HG03103 (cell line): ENCODE measurements at regions not wholly inside any gene's neighbourhood (a gene's known extent, or its start where the extent isn't known, plus 50 kb on each side); places are given as distances from the start of the nearest gene placed in this dataset.
"Not testable (repeated sequence)": the region's sequence is repeated elsewhere in the genome, so short reads cannot be mapped to it uniquely, and the experiment has no call there.

Experiments used
- ATAC-seq: cut with Tn5 transposase; IDR thresholded peaks from one replicate; pipeline ENCODE4 v1.9.1; 2021; ENCODE audit warnings: low read depth; ENCODE audit not compliant: unreplicated experiment

DNA sequence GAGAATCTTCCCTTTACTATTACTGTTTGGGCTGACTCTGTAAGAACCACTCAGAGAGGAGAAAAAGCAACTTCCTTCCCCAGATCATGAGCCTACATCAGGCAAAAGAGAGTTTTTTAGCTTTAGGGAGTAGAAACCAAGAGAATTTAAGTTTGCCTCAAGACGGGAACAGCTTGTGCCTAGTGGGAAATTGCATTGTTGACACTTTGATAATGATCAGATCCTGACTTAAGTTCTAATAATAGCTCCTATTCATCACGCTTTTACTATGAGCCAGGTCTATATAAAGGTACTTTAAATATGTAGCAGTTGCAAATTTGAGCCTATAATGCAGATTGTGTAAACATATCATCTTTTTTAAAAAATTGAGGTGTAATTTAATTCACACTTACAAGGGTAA, 298.2 kb downstream of the MAN2A1 start:
- ATAC-seq, result no peak

DNA sequence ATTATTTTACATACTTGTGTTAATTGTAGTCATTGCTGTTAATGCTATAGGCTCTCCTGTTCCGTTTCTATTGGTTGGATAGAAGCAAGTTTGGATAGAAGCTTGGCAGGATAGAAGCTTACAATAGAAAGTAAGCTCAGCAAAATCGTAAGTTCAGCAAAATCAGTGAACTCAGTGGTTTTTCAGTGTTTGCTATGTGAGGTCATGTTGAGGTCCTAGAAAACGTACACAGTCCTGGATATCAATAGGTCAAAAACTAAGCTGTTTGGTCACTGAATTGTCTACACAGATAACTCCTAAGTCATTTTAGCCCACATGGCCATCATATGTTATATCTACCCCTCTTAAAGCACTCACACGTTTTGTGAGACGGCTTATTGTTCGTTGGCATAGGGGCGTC, 299.4 kb downstream of the MAN2A1 start:
- ATAC-seq, result no peak

DNA sequence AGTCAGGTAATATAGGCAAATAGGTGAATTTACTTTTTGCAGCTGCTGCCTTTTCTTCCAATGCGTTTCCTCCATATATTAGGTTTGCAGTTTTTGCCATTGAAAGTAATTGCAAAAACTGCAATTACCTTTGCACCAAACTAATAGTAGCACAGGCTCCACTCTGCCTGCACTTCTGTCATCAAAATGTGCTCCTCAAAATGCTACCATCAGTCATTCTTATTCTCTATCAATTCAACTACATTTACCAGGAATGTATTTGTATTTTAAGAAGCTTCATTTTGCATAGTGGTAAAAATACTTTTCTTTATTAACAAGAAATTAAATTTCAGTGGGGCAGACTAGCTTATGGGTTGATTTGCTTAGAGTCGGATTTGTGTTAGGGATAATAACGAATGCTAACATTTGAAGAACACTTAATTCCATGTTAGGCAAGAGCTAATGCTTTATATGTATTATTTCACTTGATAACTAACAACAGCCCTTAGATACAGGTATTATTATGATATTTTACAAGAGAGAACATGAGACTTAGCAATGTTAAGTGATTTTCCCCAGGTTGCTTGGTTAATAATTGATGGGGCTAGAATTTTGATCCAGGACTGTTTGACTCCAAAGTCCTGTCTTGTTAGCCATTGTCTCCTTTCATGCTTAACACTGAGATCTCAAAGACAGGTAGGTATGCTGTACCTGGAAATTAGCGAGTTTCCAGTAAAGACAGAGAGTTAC, 300.4 kb downstream of the MAN2A1 start:
- ATAC-seq, result no peak

DNA sequence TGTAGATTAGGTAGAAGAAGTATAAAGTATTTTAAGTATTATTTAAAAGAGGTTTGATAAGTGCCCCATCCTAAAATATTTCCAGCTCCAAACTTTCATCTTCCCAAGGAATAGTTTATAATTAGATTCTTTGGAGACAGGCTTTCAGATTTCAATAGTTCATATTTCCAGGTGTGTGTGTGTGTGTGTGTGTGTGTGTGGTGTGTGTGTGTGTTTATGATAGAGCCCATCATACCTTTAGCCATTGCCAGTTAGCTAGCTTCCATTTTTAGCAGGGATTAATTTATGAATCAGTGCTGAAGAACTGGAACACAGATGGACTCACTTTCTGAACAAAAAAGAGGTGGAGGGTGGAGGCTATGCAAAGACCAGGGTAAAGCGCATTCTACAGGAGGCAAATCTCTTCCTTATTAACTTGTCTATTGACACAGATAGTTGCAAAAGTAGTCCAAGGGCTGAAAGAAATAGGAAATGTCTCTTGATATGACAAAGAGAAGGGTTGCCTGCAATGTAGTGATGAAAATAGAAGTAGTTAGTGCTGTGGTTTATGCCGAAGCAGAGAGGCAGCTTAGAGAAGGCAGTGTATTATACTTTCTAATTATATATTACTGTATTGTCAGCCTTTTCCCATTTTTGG, 301.1 kb downstream of the MAN2A1 start:
- ATAC-seq, result no peak

DNA sequence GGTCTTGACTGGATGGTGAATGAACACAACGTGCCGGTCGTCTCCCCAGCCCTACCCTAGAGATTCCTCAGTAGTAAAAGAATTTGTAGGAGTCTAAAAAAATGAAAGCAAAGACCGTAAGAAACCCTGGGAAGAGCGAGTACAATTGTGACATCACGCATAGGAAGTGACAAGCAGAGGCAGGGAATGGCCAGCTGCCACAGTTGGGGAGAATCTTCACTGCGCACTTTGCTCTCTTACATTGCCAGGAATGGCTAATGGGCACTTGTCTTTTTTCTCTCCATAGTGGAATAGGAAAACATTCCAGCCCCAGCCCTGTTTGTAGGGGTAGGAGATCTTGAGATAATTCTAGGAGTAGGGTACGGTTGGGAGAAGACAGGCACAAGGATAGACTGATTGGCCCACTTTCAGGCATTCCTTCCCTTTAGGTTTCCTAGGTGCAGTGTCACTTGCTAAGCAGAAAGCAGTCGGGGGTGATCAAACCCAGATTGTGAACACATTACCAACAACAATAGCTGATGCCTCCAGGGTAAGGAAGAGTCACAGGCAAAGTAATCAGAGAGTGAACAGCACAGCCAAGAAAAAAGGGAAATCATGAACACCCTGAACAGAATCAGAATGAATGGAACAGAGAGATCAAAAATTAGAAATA, 302.7 kb downstream of the MAN2A1 start:
- ATAC-seq, result no peak

DNA sequence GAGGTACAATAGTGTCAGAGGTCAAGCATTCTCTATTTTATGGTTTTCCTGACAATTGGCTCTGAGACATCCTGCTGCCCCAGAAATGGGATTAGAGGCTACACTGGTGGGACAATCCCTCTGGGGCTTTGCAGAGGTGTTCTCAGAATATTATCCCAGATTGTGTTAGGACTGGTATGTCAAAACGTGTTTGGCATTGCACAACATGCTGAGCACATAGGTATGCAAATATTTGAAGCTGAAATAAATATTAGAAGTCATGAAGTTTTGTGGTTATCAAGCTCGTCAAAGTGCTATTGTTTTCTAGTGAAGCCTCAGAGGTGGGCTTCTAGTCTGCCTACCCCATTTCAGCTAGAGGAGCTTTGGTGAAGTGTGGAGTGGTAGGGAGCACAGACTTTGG, 304.4 kb downstream of the MAN2A1 start:
- no peak for ATAC-seq

DNA sequence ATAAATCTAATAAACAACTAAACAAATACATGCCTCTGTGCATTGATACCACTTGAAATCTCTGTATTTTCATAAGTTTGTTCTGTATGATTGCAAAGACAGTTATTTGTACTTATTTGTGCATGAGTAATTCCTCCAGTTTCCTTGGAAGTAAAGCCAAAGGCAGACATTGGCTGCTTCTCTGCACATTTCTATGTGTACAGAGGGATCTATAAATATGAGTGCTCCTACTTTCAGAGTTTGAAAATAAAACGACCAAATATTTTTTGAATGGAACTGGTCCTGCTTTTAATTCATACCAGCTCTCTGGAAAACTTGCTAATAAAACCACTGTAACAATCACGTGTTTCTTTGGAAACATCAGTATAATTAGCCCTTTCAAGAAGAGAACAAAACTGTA, 306.5 kb downstream of the MAN2A1 start:
- no peak for ATAC-seq

DNA sequence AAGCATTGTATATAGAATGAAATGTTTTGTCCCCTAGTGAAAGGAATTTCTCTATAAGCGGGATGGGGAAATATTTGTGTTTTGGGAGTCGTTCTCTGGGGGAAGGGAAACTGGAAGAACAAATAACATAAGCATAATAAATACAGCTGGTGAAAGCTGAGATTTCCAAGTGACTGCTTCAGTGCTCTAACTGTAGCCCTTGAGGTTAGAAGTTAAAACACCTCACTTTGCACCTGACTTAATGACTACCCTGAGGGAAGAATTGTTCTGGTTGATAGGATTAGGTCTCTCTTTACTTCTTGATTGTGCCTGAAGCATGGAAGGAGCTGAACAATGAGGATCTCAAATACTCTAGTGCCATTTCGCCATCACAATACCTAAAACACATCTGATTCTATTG, 307.4 kb downstream of the MAN2A1 start:
- ATAC-seq, result no peak

DNA sequence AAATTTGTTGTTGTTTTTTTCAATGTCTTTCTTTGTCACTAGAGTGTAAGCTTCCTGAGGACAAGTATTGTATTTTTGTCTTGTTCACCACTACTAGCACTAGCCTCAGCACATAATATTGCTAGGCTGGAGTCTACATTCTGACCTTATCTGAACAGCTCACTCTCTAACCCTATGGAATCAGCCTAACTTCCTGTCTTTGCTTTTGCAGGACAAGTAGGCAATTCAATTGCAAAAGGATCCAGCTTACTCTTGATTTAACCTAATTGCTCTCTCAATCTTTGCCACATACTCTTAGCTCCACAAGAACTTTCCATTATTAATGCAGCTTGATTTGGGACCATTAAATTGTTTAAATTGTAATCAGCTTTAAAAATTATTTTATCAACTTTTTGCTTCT, 308.5 kb downstream of the MAN2A1 start:
- ATAC-seq, result no peak

DNA sequence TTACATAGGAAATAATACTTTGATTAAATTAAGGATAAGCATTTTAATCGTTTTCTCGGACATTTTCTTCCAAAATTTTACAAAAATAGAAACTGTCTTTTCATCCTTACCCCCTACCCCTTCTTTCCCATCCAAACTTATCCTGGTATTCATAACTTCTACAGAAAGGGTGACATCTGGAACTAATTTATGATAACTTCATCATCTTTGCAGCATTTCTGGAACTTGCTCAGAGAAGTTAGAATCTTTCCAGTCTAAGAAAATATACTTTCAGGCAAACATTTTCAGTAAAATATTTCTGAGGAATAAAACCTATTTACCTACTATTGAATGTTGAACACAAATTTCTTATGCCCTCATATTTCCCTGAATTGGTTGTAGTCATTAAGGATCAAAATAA, 309.0 kb downstream of the MAN2A1 start:
- ATAC-seq, result no peak

DNA sequence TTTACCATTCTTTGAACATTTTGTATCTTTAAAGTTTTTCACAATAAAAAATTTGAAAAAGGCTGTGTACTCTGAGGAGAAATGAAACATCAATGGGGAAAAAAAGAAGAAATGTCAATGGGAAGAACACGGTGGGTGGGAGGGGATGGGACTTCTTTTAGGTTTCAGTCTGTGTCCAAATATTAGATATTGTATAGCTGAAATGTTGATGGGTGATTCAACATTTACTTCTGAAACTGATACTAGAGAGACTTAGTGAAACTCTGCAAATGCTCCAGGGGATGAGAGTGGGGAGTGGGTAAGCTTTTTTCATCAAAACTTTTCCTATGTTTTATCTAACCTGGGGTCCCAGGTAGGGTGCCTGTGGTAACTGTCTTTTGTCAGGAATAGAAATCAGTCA, 311.9 kb downstream of the MAN2A1 start:
- no peak for ATAC-seq

DNA sequence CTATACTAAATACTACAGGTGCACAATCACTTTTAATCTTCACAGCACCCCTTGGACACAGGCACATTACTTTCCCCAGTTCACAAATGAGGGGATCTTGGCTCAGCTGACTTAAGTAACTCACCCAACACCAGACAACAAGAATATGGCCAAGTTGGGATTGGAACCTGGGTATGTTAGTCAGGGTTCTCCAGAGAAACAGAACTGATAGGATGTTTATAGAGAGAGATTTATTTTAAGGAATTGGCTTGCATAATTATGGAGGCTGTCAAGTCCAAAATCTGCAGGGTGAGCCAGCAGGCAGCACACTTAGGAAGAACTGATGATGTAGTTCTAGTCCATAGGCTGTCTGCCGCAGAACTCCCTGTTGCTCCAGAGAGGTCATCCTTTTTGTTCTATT, 312.9 kb downstream of the MAN2A1 start:
- no peak for ATAC-seq

DNA sequence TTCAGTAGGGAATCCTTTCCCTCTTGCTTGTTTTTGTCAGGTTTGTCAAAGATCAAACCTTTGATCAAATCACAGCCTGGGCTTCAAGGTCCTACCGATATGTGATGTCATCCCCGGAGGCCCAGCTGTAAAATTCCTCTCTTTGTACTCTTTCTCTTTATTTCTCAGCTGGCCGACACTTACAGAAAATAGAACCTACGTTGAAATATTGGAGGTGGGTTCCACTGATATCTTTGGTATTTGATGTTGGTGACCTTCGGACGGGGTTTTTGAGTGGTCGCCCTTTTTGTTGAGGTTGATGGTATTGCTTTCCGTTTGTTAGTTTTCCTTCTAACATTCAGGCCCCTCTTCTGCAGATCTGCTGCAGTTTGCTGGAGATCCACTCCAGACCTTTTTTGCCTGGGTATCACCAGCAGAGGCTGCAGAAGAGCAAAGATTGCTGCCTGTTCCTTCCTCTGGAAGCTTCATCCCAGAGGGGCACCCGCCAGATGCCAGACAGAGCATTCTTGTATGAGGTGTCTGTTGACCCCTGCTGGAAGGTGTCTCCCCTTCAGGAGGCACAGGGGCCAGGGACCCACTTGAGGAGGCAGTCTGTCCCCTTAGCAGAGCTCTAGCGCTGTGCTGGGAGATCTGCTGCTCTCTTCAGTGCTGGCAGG, 316.3 kb downstream of the MAN2A1 start:
- ATAC-seq, result not testable (repeated sequence)

DNA sequence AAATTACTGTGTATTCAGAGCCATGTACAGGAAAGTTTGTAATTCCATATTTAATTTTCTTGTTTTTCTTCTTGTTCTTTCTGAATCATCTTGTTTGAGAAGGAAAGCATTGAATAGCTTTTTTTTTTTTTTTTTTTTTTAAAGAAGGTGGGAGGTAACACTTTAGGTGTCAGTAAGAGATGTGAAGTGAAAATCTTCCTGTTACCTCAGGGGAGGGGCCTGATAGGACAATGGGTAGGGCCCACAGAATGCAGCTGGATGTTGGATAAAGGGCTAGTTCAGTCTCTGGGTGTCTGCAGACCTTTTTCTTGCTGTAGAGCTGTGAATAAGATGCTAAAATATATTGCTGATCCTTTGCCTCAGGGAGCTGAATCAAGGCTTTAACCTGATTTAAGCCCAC, 317.4 kb downstream of the MAN2A1 start:
- ATAC-seq, result no peak

DNA sequence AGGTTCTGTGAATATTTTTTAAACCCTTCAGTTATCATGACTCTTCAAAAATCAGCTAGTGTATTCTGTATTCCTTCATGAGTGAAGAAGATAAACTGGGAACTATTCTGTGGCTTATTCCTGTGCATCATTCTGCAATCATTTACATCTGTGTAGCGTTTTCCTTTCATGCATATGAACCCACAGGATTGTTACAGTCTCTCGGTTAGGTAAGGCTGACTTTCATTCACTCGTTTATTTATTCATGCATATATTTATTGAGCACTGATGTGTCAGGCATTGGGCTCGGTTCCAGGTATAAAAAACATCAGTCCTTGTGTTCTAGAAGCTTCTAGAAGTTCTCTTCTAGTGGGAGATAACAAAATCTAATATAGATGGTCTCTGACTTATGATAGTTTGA, 318.4 kb downstream of the MAN2A1 start:
- no peak for ATAC-seq

DNA sequence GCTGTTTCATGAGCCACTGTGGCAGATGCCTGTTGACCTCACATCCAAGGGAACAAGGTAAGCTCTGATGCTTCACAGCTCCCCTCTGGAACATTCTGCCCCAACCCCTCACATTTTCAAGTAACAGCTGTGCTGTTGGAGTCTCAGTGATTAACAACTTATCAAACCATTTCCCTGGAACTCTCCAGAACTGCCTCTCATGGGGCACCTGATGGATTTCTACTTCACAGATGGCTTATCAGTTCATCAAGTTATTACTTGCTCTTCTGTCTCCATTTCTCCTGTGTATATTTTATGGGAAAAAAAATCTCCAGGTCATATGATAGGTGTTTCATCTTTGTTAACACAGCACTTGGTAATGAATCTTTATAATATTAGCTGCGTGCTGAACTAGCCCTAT, 322.4 kb downstream of the MAN2A1 start:
- no peak for ATAC-seq

DNA sequence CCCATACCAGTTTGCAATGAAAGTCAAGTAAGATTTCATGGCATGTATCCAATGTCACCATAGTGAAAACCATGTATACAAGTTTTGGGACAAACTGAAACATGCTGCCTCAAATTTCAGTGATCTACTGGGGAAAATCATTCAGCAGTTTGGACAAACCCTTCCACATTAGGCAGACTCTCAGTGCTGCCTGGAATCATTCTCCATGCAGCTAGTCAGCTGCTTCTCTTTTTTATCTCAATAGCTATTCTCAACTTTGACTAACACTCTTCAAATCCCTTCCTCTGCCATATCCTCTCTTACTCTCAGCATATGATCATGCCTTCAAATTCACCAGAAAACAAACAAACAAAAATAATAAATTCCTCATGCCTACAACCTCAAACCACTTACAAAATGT, 323.3 kb downstream of the MAN2A1 start:
- ATAC-seq, result no peak

DNA sequence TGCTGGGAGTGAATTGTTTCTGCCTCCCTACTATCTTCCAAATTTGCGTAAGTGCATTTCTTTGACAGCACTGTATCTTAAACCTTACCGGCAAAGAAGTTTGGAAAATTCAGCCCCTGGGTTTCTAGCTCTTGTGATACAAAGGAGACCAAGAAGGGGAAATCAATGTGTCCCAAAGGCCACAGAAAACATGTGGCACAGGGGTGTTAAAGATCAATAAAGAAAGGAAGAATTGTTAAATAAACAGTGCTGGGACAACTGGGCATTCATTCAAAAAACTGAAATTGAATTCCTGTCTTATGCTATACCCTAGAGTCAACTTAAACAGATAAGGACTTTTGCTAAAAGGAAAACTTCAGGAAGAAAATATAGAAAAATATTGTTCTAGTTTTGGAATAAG, 328.1 kb downstream of the MAN2A1 start:
- no peak for ATAC-seq

DNA sequence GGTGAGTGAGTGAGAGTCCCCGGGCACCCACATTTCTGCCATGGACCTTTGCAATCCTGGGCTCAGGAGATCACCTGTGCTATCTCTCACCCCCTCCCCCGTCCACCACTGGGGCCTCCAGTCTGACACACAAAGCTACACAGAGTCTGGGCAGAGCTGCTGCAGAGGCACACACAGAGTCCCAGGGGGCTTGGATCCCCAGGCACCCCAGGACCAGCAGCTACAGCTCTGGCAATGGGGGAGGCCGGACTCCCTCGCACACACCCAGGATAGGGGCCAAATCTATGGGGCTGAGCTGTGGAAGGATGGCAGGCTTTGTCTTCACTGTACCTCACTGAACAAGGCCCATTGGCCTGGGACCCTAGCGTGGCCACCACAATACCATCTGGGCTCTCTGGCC, 328.8 kb downstream of the MAN2A1 start:
- no peak for ATAC-seq

DNA sequence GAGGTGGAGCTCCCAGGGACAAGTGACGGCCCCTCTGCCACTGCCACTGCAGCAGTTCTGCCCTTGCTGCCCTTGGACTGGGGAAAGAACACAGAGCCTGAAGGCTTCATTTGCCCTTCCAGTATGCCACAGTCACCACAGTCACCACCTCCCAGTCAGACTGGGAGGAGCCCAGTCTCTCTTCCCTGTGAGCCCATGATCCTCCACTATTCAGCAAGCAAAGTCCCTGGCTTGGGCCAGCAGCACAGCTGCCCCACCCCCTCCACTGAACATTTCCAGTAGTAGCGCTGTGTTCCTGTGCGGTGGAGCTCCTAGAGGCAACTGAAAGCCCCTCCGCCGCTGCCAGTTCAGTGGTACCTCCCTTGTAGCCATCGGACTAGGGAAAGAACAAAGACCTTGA, 329.4 kb downstream of the MAN2A1 start:
- no peak for ATAC-seq

DNA sequence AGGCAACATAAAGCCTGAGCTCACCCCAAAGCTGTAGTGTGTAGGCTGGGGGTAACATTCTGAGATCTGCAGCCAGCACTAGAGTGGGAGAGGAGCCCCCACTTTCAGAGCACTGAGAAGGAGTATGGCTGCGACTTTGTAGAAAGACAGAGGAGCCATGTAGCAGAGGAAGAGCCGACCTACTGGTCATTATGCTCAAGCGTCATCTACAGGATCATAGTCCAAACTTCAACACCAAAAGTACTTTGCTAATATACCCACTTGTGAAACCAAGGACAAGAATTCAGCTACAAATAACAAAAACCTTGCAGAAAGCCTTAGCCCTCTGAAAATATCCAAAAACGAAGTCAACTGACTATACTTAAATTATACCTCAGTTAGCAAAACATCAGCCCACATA, 330.1 kb downstream of the MAN2A1 start:
- ATAC-seq, result no peak

DNA sequence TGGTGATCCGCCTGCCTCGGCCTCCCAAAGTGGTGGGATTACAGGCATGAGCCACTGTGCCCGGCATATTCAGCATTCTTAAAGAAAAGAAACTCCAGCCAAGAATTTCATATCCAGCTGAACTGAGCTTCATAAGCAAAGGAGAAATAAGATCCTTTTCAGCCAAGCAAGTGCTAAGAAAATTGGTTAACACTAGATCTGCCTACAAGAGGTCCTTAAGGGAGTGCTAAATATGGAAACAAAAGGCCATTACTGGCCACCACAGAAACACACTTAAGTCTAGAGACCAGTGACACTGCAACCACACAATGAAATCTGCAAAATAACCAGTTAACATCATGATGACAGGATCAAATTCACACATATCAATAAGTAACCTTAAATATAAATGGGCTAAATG, 331.5 kb downstream of the MAN2A1 start:
- no peak for ATAC-seq
